ENCODE measurements at regions not wholly inside any gene's neighbourhood (a gene's known extent, or its start where the extent isn't known, plus 50 kb on each side); places are given as distances from the start of the nearest gene placed in this dataset.
"Not testable (repeated sequence)": the region's sequence is repeated elsewhere in the genome, so short reads cannot be mapped to it uniquely, and the experiment has no call there.

DNA sequence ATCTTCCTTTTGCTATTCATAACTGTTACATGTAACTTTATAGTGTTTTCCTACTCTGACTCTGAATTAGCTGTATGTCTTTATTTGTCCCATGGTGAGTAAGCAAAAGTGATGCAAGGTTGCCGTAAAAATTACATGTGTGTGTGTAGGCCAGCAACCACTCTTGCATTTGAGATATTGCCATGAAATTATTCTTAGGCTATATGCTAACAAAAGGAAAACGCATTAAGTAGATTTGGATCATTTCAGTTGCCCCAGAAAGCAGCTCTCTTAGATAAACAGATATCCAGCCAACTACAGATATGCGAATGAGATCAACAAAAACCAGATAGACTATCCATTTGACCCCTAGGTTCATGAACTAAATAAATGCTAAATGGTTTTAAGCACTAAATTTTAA, 73.6 kb downstream of the CYLC2 start:
- no peak for DNase-seq

DNA sequence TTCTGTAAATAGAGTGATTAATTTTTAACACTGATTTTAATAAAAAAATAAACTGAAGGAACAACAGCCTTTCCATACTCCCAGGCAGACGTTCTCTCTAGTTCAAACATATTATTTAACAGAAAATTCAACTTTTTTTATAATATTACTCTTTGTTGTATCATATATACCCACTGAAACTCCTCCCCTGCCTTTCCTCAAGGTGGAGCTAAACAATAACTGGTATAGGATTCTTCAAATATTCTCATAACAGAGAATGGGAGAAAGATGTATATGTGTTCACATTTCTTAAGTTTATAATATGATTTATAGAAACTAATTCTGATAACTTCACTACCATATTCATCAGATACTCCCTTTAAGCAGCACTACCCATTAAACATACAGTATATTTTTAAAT, 83.4 kb downstream of the CYLC2 start:
- DNase-seq, result no peak

DNA sequence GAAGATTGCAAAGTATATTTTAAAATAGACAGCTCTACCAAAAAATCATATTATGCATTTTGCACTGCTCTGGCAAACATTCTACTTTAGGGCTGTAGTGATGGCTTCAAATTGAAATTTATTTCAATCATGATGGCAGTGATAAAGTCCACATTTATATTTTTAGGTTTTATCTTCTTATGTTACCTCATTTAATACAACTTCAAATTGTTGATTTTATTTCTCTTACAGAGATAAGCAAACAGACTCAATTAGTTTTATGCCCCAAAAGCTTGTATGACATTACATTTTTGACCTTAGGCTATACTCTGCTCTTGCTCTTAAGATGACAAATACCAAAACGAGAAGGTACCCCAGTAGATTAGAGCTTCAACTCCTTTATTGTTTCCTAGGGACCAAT, 87.4 kb downstream of the CYLC2 start:
- DNase-seq, result no peak

DNA sequence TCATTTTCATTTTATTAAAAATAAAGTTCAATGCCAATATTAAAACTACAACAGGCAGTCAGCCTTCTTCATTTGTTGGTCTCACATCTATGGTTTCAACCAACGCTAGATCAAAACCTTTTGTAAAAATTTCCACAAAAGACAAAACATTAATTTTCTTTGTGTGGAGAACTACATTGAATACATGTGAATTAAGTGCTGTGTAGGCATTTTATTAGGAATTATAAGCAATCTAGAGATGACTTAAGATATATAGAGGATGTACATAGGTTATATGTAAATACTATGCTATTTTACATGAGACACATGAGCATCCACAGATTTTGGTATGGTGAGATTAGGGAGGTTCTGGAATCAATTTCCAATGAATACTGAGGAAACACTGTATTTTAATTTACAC, 94.2 kb downstream of the CYLC2 start:
- DNase-seq, result no peak

DNA sequence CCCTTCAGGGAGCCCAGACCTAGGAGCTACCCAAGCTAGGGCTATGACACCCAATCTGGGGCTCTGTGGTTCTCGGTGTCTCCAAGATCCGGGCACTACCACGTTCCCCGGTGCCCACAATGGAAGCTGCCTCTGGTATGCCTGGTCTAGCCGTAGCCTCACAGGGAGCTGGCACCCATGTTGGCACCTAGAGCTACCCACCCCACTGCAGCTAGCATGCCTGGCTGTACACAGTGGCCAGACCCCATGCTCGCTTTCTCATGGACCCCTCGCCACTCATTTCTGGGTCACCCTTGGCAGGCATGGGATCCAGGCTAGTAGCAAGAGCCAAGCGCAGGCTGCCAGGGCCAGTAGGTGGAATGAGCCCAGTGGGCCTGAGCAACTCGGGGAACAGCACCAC, 109.0 kb downstream of the CYLC2 start:
- no peak for DNase-seq

DNA sequence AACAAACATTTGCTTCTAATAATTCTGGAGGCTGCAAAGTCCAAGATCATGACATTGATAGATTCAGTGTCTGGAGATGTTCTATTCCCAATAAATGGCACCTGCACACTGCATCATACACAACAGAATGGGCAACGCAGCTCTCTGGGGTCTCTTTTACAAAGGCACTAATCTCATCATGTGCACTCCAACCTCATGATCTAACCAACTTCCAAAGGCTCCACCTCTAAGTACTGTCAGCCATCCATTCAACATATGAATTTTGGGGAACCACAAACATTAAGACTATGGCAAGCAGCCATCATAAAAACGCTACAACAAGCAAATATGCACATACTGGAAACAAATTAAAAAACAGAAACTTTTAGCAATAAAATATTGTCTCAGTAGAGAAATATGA, 121.1 kb downstream of the CYLC2 start:
- no peak for DNase-seq

DNA sequence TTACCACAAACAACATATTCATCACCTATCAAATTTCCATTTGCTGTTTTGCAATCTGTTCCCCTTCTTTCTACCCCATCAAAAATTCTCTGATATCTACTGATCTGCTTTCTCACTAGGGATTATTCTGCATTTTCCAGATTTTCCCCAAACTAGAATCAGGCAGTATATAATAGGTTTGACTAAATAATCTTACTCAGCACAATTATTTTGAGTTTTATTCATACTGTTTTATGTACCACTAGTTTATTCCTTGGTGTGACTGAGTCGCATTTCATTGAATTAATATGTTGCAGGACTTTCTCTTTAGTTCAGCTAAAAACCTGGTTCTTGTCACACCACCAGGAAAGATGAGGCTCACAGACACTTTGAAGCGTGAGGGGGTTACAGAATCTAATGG, 131.4 kb downstream of the CYLC2 start:
- DNase-seq, result no peak

DNA sequence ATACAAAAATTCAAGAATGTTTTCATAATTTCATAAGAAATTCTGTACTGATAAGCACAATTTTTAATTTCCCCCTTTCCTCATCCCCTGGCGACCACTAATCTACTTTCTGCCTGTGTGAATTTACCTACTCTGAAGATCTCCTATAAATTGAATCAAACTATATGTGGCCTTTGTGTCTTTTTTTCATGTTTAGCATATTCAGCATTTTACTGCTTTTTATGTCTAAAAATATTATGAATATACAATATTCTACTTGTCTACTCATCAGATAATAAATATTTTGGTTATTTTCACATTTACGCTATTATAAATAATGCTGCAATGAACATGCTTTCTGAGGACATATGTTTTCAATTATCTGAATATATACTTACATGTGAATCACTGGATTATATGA, 144.8 kb downstream of the CYLC2 start:
- no peak for DNase-seq

DNA sequence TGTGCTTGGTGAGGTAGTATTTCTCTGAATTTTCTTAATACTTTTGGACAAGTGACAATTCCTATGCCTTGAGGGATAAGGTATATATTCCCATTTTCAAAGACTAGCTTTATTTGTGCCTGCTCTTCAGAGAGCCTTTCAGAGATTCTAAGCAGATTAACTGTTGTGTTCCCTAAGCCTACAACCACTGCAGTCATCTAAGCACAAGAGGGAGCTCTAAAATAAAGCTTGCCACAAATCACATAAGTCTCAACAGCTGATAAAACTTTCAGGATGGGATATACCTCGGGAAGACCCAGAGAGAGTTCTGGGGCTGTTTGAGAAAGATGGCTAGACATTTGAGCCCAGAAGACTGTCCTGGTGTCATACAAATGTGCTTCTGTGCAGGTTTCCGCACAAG, 157.3 kb downstream of the CYLC2 start:
- DNase-seq, result no peak

DNA sequence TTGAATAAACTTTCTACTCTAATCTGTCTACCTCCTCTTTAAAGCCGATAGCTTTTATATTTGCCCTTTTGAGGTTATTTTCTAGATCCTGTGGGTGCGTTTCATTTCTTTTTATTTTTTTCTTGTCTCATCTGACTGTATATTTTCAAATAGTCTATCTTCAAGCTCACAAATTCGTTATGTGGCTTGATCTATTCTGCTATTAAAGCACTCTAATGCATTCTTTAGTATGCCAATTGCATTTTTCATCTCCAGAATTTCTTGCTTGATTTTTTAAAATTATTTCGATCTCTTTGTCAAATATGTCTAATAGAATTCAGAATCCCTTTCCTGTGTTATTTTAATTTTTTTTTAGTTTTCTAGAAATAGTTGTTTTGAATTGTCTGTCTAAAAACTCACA, 172.4 kb downstream of the CYLC2 start:
- no peak for DNase-seq

DNA sequence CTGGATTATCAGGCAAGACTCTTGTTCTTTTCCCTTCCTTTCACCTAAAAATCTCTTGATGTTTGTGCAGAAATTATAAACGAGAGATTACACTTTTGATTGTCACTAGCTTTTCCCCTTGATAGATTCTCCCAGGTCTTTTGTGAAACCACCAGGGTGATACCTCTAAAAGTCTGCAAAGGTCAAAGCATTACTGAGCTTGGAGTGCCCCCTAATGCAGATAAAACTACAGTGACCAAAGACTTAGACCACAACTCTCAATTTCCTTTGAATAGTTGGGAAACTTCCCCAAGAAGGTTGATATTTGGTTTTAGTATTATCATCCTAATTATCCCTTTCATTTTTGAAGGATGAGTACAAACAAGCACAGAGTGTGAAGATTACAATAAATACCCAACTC, 173.1 kb downstream of the CYLC2 start:
- DNase-seq, result no peak

DNA sequence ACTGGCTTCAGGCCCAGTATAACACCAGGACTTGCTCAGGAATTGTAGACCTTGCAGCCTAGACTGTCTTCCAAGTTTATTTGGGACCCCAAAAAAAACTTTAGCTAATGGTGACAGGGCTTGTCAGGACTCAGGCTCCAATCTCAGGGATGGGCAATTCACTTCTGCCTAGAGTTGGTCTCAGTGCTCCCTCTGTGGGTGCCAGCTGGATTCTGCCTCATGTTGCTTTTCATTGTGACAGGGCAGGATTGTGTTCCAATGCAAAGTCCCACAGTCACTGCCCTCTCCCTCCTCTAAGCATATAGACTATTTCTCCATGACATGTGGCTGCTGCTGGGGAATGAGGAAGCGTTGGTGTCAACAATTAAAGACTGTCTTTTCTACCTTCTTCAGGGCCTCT, 174.7 kb downstream of the CYLC2 start:
- DNase-seq, result no peak

DNA sequence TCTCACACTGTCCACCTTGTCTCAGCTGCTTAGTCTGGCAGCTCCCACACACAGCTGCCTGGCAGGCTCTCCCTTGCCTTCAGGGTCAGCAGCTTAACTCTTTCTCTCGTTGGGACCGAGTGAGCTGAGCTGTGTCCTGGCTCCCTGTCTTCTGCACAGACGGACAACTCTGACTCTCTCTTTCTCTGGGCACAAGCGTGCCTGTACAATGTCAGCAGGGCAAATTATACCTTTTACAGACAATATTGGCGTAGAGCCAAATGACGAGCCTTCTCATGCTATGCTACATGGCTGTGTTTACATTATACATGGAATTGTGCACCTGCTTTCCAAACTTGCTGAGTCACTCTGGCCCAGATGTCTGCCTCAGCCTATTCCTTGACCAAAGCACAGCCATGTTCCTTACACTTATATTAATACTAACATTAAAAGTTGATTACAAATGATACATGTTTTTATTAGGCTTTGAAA, 188.6 kb downstream of the CYLC2 start:
- peak; percentile 94 to 96 for DNase-seq

DNA sequence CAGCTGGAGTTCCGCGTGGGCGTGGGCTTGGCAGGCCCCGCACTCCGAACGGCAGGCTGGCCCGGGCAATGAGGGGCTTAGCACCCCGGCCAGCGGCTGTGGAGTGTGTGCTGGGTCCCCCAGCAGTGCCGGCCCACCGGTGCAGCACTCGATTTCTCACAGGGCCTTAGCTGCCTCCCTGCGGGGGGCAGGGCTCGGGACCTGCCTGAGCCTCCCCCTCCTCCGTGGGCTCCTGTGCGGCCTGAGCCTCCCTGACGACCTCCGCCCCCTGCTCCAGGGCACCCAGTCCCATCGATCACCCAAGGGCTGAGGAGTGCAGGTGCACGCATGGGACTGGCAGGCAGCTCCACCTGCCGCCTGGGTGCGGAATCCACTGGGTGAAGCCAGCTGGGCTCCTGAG, 191.8 kb downstream of the CYLC2 start:
- DNase-seq, result no peak

DNA sequence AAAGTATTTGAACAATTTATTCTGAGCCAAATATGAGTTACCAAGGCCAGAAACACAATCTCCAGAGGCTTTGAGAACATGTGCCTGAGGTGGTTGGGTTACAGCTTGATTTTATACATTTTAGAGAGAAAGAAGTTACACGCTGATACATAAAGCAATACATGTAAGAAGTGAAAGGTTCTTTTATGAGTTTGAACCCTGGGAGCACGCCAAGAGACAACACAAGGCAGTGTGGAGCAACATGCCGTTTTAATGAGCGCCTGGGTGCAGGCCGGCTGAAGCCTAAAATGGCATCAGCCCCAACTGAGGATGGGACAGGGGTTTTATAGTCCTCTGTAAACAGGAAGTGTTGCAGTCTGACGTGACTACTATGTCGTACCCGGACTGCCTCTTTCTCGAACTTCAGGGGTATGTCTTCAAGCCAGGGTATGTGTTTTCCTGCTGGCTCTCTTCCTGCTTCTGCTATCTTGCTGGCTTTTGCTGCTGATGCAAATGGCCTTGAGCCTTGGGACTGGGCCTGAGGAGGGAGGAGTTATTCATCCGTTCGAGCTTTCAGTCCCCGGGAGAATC, 193.7 kb downstream of the CYLC2 start:
- DNase-seq, result no peak

DNA sequence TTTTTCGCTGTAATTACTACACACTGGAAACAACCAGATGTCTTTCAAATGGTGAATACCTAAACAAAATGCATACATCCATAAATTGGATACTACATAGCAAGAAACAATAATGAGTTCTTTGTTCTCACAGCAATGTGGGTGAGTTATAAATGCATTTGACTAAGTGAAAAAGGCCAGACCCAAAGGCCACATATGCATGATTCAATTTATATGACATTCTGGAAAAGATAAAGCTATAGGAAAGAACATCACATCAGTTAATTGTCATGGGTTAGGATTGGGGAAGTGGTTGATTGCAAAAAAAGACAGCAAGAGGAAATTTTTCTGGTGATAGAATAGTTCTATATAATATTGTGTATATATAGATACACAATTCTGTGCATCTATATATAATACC, 198.9 kb downstream of the CYLC2 start:
- no peak for DNase-seq

DNA sequence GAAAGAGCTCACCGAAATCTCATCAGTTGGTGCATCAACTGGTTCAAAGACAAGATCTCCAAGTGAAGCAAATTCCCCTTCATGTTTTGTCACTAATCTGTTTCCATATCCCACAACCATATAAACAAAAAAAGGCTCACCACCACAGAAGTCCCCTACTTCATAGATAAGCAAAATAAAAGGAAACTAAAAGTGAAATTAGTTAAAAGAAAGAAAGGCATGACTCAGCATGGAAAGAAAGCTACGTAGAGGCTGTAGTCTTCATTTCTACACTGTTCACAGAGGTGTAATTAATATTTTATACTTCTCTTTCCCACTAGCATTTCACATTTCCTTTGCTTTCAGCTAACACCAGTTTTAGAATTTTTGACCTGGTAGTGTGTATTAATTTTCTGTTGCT, 208.0 kb downstream of the CYLC2 start:
- no peak for DNase-seq

DNA sequence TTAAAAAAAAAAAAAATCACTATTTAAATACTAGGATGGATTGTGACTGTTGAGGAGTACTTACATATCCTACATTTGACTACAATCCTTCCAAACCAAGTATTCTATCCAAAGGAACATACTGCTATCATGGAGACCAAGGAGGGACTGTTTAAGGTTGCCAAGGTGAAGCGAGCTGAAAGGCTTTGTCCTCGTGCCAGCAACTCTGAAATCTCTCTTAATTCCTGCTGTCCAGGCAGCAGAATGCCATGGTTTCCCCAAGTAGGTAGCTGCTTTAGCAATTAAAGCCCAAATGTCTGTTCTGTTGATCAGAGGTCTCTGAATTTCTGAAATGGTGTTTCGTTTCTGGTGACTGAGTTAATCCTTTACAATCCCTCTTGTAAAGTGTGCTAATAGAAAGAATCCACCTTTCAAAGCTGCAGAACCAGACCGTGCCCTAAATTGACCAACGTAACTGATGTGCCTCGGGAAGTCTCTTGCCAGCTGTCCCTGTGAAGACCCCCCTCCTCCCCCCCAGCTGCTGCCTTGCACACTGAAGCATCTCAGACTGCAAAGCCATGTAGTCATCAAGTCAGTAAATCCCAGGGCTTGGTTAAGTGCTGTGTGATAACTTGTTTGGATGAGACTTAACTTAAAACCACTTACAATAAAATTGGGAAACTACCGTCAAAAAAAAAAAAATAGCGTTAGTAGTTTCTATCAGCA, 210.9 kb downstream of the CYLC2 start:
- DNase-seq, result not testable (repeated sequence)

DNA sequence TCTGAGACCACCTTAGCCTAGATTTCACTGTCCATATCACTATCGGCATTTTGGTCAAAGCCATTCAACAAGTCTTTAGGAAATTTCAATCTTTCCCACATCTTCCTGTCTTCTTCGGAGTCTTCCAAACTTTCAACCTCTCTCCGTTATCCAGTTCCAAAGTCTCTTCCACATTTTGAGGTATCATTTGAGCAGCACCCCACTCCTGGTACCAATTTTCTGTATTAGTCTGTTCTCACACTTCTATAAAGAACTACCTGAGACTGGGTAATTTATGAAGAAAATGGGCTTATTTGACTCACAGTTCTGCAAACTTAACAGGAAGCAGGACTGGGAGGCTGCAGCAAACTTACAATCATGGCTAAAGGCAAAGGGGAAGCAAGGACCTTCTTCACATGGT, 215.5 kb downstream of the CYLC2 start:
- DNase-seq, result no peak

DNA sequence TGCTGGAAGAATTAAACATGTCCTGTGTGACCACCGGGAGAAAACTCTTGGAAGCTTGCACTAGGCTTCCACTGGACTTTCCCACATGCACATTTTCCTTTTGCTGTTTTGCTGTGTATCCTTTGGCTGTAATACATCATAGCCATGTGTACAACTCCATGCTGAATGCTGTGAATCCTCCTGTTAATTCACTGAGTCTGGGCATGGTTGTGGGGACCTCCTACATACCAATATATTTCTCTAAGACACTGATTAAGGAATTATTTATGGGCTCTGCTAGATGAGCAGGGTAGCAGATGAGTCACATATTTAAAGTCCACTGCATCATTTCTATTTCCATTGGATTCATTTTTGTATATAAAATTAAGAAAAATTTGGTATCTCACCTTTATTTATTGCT, 220.1 kb downstream of the CYLC2 start:
- no peak for DNase-seq

DNA sequence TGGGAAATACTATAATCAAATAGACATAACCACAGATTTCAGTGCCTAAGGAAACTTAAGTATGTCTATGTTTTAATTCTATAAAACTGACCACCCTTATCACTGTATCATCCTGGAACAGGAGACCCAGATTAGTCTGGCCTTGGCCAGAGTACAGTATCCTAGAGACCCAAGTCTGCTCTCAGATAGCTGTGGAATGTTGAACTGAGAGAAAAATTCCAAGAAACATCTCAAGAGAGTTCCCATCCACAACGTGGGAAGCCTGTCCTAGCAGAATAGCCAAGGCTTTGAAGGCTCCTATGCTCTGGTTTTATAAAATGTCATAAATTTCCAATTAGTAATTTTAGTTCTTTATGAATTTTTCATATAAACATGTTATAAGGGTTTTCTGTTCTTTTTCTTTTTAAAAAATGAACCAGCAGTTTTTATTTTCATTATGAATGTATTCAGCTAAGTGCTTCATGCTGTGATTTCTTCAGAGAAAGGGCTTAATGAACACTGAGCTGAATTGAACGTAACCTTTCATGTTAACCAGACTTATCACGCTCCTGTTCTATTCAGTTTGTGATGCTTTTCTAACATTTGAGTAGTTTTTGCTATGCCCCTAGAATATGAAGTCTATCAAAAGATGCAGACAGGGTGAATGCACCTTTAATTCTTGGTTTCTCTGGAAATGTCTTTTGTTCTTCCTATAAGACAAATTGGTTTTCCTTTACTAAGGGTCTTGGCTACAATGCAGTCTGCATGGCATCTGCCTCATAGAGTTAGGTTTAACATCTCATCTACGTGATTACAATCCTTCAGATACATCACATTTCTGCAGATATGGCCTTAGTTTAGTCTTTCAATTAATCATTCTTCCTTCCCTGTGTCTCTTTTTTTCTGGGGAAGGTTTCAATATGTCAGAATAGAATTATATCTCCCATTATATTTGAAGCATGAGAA, 230.8 kb downstream of the CYLC2 start:
- no peak for DNase-seq

DNA sequence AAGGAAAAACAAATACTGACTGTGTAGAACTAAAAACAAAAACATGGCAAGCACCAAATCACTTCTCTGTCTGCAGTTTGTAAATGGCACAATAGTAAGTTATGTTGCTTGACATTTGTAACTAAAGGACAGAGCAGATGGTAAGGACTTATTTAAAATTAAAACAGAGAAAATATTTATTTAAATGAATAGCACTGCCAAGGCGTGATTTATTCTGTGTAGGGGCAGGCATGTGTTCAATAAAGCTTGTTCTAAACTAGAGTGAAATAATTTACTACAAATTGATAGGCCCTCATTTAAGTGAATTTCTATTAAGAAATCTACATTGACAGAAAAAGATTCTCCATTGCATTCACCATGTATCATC, 231.5 kb downstream of the CYLC2 start:
- no peak for DNase-seq

DNA sequence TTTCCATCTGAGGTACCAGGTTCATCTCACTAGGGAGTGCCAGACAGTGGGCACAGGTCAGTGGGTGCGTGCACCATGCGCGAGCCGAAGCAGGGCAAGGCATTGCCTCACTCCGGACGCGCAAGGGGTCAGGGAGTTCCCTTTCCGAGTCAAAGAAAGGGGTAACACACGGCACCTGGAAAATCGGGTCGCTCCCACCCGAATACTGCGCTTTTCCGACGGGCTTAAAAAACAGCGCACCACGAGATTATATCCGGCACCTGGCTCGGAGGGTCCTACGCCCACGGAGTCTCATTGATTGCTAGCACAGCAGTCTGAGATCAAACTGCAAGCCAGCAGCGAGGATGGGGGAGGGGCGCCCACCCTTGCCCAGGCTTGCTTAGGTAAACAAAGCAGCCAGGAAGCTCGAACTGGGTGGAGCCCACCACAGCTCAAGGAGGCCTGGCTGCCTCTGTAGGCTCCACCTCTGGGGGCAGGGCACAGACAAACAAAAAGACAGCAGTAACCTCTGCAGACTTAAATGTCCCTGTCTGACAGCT, 242.5 kb downstream of the CYLC2 start:
- DNase-seq, result peak in 1 of 2 experiments; percentile 8

DNA sequence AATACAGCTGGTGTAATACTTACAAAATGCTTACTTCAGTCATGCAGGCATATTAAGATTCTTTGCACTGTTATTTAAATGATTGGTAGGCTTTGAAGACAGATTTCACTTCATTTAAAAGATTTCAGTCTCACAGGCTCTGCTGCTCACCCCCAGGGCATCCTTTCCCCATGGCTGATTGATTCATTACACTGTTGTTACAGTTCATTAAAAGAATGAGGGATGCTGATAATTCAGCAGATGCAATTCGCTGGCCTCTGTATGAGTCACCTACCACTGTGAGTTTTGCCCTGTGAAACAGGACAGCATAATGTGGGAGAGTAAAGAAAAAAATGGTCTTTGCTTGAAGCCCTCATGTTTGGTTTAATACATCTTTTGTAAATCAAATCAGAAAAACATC, 246.9 kb downstream of the CYLC2 start:
- DNase-seq, result no peak

Measured in SHP77 (cell line).